Epithelial cell of esophagus (primary cell): ENCODE measurements at regions not wholly inside any gene's neighbourhood (a gene's known extent, or its start where the extent isn't known, plus 50 kb on each side); places are given as distances from the start of the nearest gene placed in this dataset.

Source experiments
- DNase-seq: peaks from one replicate; pipeline ENCODE4 v3.0.0; 2010; ENCODE audit warnings: low read depth
- H3K4me3 ChIP-seq: 2 replicates; pipeline ENCODE4 v1.5.1; 2011; ENCODE audit warnings: mild to moderate bottlenecking, low read length, control low read depth
- TF ChIP-seq, protein P1 (sequence below): IDR thresholded peaks from 2 replicates; pipeline ENCODE4 v1.5.1; 2011; ENCODE audit warnings: low read depth, mild to moderate bottlenecking, low read length, control low read depth, inconsistent platforms; ENCODE audit not compliant: insufficient read depth; ENCODE audit errors: missing control alignments

GRCh38 chrX:86887341-86887740 lies 630.3 kb upstream of the KLHL4 start:
- H3K4me3 ChIP-seq = no peak overlapping the region
- TF ChIP-seq, protein P1, sequence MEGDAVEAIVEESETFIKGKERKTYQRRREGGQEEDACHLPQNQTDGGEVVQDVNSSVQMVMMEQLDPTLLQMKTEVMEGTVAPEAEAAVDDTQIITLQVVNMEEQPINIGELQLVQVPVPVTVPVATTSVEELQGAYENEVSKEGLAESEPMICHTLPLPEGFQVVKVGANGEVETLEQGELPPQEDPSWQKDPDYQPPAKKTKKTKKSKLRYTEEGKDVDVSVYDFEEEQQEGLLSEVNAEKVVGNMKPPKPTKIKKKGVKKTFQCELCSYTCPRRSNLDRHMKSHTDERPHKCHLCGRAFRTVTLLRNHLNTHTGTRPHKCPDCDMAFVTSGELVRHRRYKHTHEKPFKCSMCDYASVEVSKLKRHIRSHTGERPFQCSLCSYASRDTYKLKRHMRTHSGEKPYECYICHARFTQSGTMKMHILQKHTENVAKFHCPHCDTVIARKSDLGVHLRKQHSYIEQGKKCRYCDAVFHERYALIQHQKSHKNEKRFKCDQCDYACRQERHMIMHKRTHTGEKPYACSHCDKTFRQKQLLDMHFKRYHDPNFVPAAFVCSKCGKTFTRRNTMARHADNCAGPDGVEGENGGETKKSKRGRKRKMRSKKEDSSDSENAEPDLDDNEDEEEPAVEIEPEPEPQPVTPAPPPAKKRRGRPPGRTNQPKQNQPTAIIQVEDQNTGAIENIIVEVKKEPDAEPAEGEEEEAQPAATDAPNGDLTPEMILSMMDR = no peak
- DNase-seq = no peak

DNA sequence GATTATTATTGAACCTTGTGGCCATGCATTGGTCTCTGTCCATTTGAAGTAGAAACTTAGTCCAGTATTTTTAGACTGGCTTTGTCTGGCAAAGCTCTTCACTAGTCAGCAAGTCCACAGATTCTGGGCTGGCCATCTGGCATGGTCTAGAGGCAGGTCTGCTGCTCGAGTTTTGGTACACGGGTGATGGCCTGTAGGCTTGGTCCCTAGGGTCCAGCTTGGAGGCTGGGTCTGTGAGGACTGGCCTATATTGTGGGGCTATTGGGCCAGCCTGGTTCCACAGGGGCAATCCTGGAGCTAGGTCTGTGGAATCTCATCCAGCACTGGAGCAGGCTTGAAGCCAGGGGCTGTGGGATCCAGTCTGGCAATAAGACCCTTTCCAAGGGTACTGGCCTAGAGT lies 607.6 kb upstream of the KLHL4 start:
- DNase-seq = no peak
- TF ChIP-seq, protein P1 = no peak

DNA sequence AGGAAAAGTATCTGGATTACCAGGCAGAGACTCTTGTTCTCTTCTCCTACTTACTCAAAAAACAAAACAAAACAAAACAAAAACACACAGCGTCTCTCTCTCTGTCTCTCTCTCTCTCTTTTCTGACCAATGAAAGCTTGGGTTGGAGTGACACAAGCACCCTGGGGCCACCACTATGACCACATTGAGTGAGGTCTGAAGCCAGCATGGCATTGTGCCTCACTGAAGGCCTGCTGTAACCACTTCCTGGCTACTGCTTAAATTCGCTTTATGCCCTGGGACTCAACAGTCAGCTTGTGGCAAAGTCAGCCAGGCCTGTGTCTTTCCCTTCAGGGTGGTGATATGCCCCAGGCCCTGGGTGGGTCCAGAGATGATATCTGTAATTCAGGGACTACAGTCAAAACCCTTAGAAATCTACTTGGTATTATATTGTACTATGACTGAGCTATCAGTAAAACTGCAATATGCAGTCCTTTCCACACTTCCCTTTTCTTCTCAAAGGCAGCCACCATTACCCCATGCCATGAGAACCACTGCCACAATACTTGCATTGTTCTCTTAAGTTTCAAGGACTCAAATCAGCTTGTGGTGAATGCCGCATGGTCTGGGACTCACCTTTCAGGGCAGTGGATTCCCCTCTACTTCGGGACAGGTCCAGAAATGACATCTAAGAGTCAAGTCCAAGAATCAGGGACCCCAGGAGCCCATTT lies 606.8 kb upstream of the KLHL4 start:
- DNase-seq = no peak
- TF ChIP-seq, protein P1 = no peak
- no peak overlapping the region for H3K4me3 ChIP-seq

More for the DNA sequence above, 607.6 kb upstream of the KLHL4 start:
- H3K4me3 ChIP-seq = no peak overlapping the region

- H3K4me3 ChIP-seq = no peak overlapping the region
- TF ChIP-seq, protein P1 = no peak
Observed at GRCh38 chrX:86914569-86914968, 603.0 kb upstream of the KLHL4 start.

GRCh38 chrX:86917959-86918358 lies 599.6 kb upstream of the KLHL4 start:
- no peak overlapping the region for H3K4me3 ChIP-seq
- TF ChIP-seq, protein P1 = no peak
- DNase-seq = no peak

More at GRCh38 chrX:86914569-86914968, 603.0 kb upstream of the KLHL4 start:
- no peak for DNase-seq

DNA sequence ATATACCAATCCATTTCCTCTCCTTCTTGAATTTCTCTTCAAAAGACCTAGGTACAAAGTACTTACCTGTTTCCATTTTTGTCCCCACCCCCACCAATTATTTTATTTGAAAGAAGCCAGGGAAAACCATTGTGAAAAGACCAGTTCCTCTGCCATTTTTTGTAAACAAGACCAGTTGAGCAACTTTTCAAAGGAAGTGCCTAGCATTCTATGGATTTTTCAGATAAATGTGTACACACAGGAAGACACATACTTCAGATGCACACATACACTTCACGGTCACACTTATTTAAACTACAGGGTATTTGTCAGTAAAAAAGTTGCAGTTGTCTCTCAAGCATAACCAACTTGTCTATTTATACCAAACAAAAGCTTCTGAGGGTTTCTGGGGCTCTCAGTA lies 587.2 kb upstream of the KLHL4 start:
- DNase-seq = no peak

GRCh38 chrX:86935988-86936387 lies 581.6 kb upstream of the KLHL4 start:
- no peak overlapping the region for H3K4me3 ChIP-seq
- no peak for DNase-seq
- TF ChIP-seq, protein P1 = no peak

More for the DNA sequence above, 587.2 kb upstream of the KLHL4 start:
- H3K4me3 ChIP-seq = no peak overlapping the region
- TF ChIP-seq, protein P1 = no peak
